ENCODE measurements at regions not wholly inside any gene's neighbourhood (a gene's known extent, or its start where the extent isn't known, plus 50 kb on each side); places are given as distances from the start of the nearest gene placed in this dataset.
"Not testable (repeated sequence)": the region's sequence is repeated elsewhere in the genome, so short reads cannot be mapped to it uniquely, and the experiment has no call there.

DNA sequence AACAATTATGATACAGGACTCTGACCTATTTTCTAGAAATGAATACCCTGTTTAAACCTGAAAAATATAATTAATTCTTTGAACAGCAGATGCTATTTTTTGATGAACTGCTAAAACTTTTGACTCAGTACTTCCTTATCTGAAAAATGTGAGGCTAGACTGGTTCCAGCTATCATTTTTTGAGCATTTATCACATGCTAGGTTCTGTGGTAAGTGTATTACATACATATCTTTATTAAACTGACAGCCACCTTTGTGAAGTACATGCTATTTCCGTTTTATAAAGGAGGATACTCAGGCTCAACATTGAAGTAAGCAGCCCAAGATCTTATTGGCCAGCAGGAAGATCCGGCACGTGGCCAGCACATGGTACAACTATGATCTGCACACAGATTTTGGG, 459.8 kb upstream of the SEL1L start:
- no peak overlapping the region for H3K4me3 ChIP-seq (ENCODE audit: low read depth, low read length)
- TF ChIP-seq, protein P1, sequence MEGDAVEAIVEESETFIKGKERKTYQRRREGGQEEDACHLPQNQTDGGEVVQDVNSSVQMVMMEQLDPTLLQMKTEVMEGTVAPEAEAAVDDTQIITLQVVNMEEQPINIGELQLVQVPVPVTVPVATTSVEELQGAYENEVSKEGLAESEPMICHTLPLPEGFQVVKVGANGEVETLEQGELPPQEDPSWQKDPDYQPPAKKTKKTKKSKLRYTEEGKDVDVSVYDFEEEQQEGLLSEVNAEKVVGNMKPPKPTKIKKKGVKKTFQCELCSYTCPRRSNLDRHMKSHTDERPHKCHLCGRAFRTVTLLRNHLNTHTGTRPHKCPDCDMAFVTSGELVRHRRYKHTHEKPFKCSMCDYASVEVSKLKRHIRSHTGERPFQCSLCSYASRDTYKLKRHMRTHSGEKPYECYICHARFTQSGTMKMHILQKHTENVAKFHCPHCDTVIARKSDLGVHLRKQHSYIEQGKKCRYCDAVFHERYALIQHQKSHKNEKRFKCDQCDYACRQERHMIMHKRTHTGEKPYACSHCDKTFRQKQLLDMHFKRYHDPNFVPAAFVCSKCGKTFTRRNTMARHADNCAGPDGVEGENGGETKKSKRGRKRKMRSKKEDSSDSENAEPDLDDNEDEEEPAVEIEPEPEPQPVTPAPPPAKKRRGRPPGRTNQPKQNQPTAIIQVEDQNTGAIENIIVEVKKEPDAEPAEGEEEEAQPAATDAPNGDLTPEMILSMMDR (IDR thresholded peaks at IDR 0.05; ENCODE audit: low read depth, low read length) = no peak

- TF ChIP-seq, protein P1 (IDR thresholded peaks at IDR 0.05; ENCODE audit: low read depth, low read length) = no peak
- H3K4me3 ChIP-seq (ENCODE audit: low read depth, low read length) = no peak overlapping the region
These were observed 469.8 kb upstream of the SEL1L start for GRCh38 chr14:82003426-82003825.

DNA sequence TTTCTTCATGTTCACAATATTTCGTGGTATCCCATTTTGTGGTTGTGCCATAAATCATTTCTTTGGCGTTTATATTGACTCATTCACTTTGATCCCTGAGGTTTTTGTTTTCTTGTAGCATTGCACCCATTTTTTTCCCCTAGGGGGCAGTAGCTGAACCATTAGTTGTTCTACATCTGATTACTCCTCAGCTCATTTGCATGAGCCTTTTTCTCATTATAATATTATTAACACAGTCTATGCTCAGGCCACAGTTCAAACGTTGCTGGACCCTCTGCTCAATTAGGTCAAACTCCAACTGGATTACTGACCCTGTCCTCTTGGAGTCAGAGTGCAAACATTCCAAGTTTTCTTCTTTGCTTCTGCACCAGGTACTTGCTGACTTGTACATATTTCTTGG, 475.4 kb upstream of the SEL1L start:
- TF ChIP-seq, protein P1 (IDR thresholded peaks at IDR 0.05; ENCODE audit: low read depth, low read length) = no peak
- H3K4me3 ChIP-seq (ENCODE audit: low read depth, low read length) = no peak overlapping the region

GRCh38 chr14:82009993-82010392, 476.3 kb upstream of the SEL1L start:
- TF ChIP-seq, protein P1 (IDR thresholded peaks at IDR 0.05; ENCODE audit: low read depth, low read length) = no peak
- H3K4me3 ChIP-seq (ENCODE audit: low read depth, low read length) = no peak overlapping the region

GRCh38 chr14:82011460-82011859, 477.8 kb upstream of the SEL1L start:
- no peak overlapping the region for H3K4me3 ChIP-seq (ENCODE audit: low read depth, low read length)
- TF ChIP-seq, protein P1 (IDR thresholded peaks at IDR 0.05; ENCODE audit: low read depth, low read length) = no peak

DNA sequence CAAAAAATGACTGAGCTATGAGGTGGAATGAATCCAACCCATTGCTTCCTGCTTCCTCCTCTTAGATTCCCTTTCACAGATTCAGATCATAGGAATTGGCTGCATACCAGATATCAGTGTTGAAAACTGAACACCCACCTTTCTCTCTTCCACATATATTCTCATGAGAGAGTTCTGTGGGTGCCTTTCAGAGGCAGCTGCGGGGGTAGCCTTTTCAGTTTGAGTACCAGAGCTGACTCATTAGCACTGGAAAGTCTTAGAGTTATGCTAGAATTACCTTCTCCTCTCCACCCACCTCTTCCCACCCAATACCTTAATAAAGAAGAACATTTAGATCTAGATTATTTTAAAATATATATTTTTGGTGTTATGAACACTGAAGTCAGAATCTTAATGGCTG, 495.4 kb upstream of the SEL1L start:
- TF ChIP-seq, protein P1 (IDR thresholded peaks at IDR 0.05; ENCODE audit: low read depth, low read length) = no peak
- no peak overlapping the region for H3K4me3 ChIP-seq (ENCODE audit: low read depth, low read length)

- TF ChIP-seq, protein P1 (IDR thresholded peaks at IDR 0.05; ENCODE audit: low read depth, low read length) = no peak
- H3K4me3 ChIP-seq (ENCODE audit: low read depth, low read length) = no peak overlapping the region
These were observed 501.7 kb upstream of the SEL1L start for GRCh38 chr14:82035397-82035796.

DNA sequence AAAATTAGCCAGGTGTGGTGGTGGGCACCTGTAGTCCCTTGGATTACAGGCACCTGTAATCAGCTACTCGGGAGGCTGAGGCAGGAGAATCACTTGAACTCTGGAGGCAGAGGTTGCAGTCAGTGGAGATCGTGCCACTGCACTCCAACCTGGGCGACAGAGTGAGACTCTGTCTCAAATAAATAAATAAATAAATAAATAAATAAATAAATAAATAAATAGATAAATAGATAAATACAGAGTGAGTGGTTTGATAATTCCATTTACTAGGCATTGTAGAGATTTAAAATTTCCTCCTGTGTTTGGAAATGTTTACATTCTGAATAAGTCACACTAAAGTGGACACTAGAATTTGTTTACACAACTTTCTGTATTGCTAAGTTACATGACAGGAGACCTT, 504.4 kb upstream of the SEL1L start:
- H3K4me3 ChIP-seq (ENCODE audit: low read depth, low read length) = not testable (repeated sequence)

Measured in WI38 (cell line).